ENCODE measurements at regions not wholly inside any gene's neighbourhood (a gene's known extent, or its start where the extent isn't known, plus 50 kb on each side); places are given as distances from the start of the nearest gene placed in this dataset.

DNA sequence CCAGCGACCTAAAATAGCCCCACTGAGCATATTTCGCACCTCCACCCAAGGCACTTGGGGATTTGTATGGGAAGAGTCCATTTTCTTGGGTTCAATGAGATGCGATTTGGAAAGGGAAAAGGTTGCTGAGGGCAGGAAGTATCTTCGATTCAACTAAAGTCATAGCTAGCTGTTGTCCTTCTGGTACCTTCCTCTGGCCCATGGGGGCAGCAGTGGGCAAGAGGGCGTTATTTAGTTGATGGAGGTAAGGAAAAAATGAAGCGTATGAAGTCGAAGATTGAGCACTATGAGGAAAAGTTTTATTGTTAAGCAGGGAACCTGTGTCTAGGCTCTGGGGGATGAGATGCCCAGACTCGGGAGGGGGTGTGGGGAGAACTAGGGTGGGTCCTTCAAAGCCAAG, 135.4 kb downstream of the EVX1 start:
- H3K27me3 ChIP-seq (ENCODE audit: control insufficient read depth, low read length), result 0 out of 2 replicates have a peak, but pooled peaks cover 18% of the 10 kb centered on the region
- H3K4me1 ChIP-seq (ENCODE audit: control insufficient read depth, low read length), result no peaks in the 10 kb centered on the region
- no peaks in the 10 kb centered on the region for H3K9me2 ChIP-seq (replicated peaks; ENCODE audit: control insufficient read depth, low read length)
- no peak overlapping the region for H3K4me2 ChIP-seq (ENCODE audit: low read length)
- H4K20me1 ChIP-seq (ENCODE audit: control insufficient read depth, insufficient read depth, low read depth, low read length), result no peaks in the 10 kb centered on the region
- H3K9me3 ChIP-seq (ENCODE audit: control insufficient read depth, insufficient read depth, low read length), result no peaks in the 10 kb centered on the region
- H3F3A ChIP-seq (ENCODE audit: control insufficient read depth, insufficient read depth), result no peaks in the 10 kb centered on the region
- no peak overlapping the region for H3K4me3 ChIP-seq (ENCODE audit: low read length)
- H3K36me3 ChIP-seq (ENCODE audit: control insufficient read depth, low read length), result no peaks in the 10 kb centered on the region
- H3K79me2 ChIP-seq (ENCODE audit: control insufficient read depth, low read length), result no peaks in the 10 kb centered on the region
- no peak for TF ChIP-seq EZH2phosphoT487 (IDR thresholded peaks at IDR 0.05; ENCODE audit: borderline replicate concordance, low read length)
- TF ChIP-seq, protein P1, sequence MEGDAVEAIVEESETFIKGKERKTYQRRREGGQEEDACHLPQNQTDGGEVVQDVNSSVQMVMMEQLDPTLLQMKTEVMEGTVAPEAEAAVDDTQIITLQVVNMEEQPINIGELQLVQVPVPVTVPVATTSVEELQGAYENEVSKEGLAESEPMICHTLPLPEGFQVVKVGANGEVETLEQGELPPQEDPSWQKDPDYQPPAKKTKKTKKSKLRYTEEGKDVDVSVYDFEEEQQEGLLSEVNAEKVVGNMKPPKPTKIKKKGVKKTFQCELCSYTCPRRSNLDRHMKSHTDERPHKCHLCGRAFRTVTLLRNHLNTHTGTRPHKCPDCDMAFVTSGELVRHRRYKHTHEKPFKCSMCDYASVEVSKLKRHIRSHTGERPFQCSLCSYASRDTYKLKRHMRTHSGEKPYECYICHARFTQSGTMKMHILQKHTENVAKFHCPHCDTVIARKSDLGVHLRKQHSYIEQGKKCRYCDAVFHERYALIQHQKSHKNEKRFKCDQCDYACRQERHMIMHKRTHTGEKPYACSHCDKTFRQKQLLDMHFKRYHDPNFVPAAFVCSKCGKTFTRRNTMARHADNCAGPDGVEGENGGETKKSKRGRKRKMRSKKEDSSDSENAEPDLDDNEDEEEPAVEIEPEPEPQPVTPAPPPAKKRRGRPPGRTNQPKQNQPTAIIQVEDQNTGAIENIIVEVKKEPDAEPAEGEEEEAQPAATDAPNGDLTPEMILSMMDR (IDR thresholded peaks at IDR 0.05; ENCODE audit: low read depth, low read length, poor library complexity, severe bottlenecking), result peak; percentile 23
- H3K27ac ChIP-seq (ENCODE audit: low read depth, low read length), result no peak overlapping the region

DNA sequence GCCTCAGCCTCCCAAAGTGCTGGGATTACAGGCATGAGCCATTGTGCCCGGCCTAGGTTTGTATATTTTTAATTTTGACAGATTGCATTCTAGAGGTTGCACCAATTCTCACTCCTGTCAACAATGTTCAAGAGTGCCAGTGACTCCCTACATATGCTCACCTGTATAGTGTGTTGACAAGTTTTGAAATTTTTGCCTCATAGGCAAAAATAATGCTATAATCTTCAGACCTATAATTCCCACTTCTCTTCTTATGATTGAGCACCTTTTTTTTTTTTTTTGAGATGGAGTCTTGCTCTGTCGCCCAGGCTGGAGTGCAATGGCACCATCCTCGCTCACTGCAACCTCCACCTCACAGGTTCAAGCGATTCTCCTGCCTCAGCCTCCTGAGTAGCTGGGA, 139.7 kb downstream of the EVX1 start:
- Histone ChIP-seq H3K79me2 (ENCODE audit: control insufficient read depth, low read length) (no peaks in the 10 kb centered on the region), H3K4me2 (ENCODE audit: low read length) (no peak overlapping the region), H3F3A (ENCODE audit: control insufficient read depth, insufficient read depth) (no peaks in the 10 kb centered on the region), H3K27me3 (ENCODE audit: control insufficient read depth, low read length) (0 out of 2 replicates have a peak, but pooled peaks cover 3% of the 10 kb centered on the region), H3K4me3 (ENCODE audit: low read length) (no peak overlapping the region), H3K4me1 (ENCODE audit: control insufficient read depth, low read length) (no peaks in the 10 kb centered on the region), H3K9me2 (replicated peaks; ENCODE audit: control insufficient read depth, low read length) (no peaks in the 10 kb centered on the region), H4K20me1 (ENCODE audit: control insufficient read depth, insufficient read depth, low read depth, low read length) (no peaks in the 10 kb centered on the region), H3K27ac (ENCODE audit: low read depth, low read length) (no peak overlapping the region), H3K9me3 (ENCODE audit: control insufficient read depth, insufficient read depth, low read length) (no peaks in the 10 kb centered on the region), H3K36me3 (ENCODE audit: control insufficient read depth, low read length) (no peaks in the 10 kb centered on the region)
- TF ChIP-seq, protein P1 (IDR thresholded peaks at IDR 0.05; ENCODE audit: low read depth, low read length, poor library complexity, severe bottlenecking), result no peak
- TF ChIP-seq EZH2phosphoT487 (IDR thresholded peaks at IDR 0.05; ENCODE audit: borderline replicate concordance, low read length), result no peak

DNA sequence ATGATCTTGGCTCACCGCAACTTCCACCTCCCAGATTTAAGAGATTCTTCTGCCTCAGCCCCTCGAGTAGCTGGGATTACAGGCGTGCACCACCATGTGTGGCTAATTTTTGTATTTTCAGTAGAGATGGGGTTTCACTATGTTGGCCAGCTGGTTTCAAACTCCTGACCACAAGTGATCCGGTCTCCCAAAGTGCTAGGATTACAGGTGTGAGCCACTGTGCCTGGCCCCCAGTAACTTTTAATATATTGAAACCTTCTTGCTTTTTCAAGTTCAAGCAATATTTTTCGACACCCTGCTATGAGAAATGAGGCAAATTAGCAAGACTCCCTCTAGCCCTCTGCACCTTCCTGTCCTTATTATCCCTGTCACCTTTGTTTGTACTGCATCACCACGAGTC, 144.0 kb downstream of the EVX1 start:
- Histone ChIP-seq H3K79me2 (ENCODE audit: control insufficient read depth, low read length) (no peaks in the 10 kb centered on the region), H3F3A (ENCODE audit: control insufficient read depth, insufficient read depth) (no peaks in the 10 kb centered on the region), H3K4me1 (ENCODE audit: control insufficient read depth, low read length) (no peaks in the 10 kb centered on the region), H3K9me2 (replicated peaks; ENCODE audit: control insufficient read depth, low read length) (no peaks in the 10 kb centered on the region), H3K4me2 (ENCODE audit: low read length) (no peak overlapping the region), H3K9me3 (ENCODE audit: control insufficient read depth, insufficient read depth, low read length) (no peaks in the 10 kb centered on the region), H3K4me3 (ENCODE audit: low read length) (no peak overlapping the region), H3K36me3 (ENCODE audit: control insufficient read depth, low read length) (no peaks in the 10 kb centered on the region), H3K27me3 (ENCODE audit: control insufficient read depth, low read length) (peaks cover 23% of the 10 kb centered on the region), H3K27ac (ENCODE audit: low read depth, low read length) (no peak overlapping the region), H4K20me1 (ENCODE audit: control insufficient read depth, insufficient read depth, low read depth, low read length) (no peaks in the 10 kb centered on the region)
- no peak for TF ChIP-seq EZH2phosphoT487 (IDR thresholded peaks at IDR 0.05; ENCODE audit: borderline replicate concordance, low read length)
- TF ChIP-seq, protein P1 (IDR thresholded peaks at IDR 0.05; ENCODE audit: low read depth, low read length, poor library complexity, severe bottlenecking), result no peak
